ENCODE measurements at regions not wholly inside any gene's neighbourhood (a gene's known extent, or its start where the extent isn't known, plus 50 kb on each side); places are given as distances from the start of the nearest gene placed in this dataset.

GRCh38 chr4:27568952-27569319 lies 708.3 kb downstream of the STIM2 start:
- H3K4me3 ChIP-seq = no peak overlapping the region
- H3K27ac ChIP-seq = no peak overlapping the region
- ATAC-seq (ENCODE audit: low FRiP score in 2 of 2) (no peak), DNase-seq (no peak)
- TF ChIP-seq EP300 (IDR thresholded peaks at IDR 0.05) (no peak), POLR2AphosphoS5 (IDR thresholded peaks at IDR 0.05) (no peak)
- H3K36me3 ChIP-seq = no peaks in the 10 kb centered on the region
- no peaks in the 10 kb centered on the region for H3K9me3 ChIP-seq
- H3K4me1 ChIP-seq = peaks cover 0 to 6% (median 0%) of the 10 kb centered on the region in 4 donors
- 45 to 55% methylated on average over 2 of the region's 2 CpGs for WGBS, 2 donors
- no peaks in the 10 kb centered on the region for H3K27me3 ChIP-seq

- Histone ChIP-seq H3K4me1 (no peaks in the 10 kb centered on the region), H3K9me3 (no peaks in the 10 kb centered on the region), H3K36me3 (no peaks in the 10 kb centered on the region), H3K4me3 (no peak overlapping the region), H3K27ac (no peak overlapping the region), H3K27me3 (no peaks in the 10 kb centered on the region)
- DNase-seq (no peak), ATAC-seq (ENCODE audit: low FRiP score in 2 of 2) (no peak)
- WGBS, 2 donors = 69 to 91% methylated on average over 5 of the region's 5 CpGs
- TF ChIP-seq CTCF (IDR thresholded peaks at IDR 0.05) (no peak), POLR2A (IDR thresholded peaks at IDR 0.05) (no peak), POLR2AphosphoS5 (IDR thresholded peaks at IDR 0.05) (no peak), EP300 (IDR thresholded peaks at IDR 0.05) (no peak)
These were observed 714.1 kb downstream of the STIM2 start for GRCh38 chr4:27574743-27575142.

- ATAC-seq (ENCODE audit: low FRiP score in 2 of 2) (no peak), DNase-seq (no peak)
- H3K4me3 ChIP-seq = no peak overlapping the region
- WGBS, 2 donors = 95 to 96% methylated on average over 2 of the region's 2 CpGs
- H3K36me3 ChIP-seq = no peaks in the 10 kb centered on the region
- no peaks in the 10 kb centered on the region for H3K4me1 ChIP-seq
- no peaks in the 10 kb centered on the region for H3K9me3 ChIP-seq
- TF ChIP-seq POLR2A (IDR thresholded peaks at IDR 0.05) = no peak
- no peak for TF ChIP-seq CTCF (IDR thresholded peaks at IDR 0.05)
- no peak for TF ChIP-seq EP300 (IDR thresholded peaks at IDR 0.05)
- no peak for TF ChIP-seq POLR2AphosphoS5 (IDR thresholded peaks at IDR 0.05)
- H3K27ac ChIP-seq = no peak overlapping the region
- no peaks in the 10 kb centered on the region for H3K27me3 ChIP-seq
These were observed 717.3 kb downstream of the STIM2 start for GRCh38 chr4:27577951-27578350.

GRCh38 chr4:27592738-27593137 lies 732.1 kb downstream of the STIM2 start:
- H3K36me3 ChIP-seq = no peaks in the 10 kb centered on the region
- no peaks in the 10 kb centered on the region for H3K27me3 ChIP-seq
- no peak overlapping the region for H3K27ac ChIP-seq
- H3K4me1 ChIP-seq = no peaks in the 10 kb centered on the region
- TF ChIP-seq POLR2A (IDR thresholded peaks at IDR 0.05) = no peak
- TF ChIP-seq POLR2AphosphoS5 (IDR thresholded peaks at IDR 0.05) = no peak
- TF ChIP-seq EP300 (IDR thresholded peaks at IDR 0.05) = no peak
- TF ChIP-seq CTCF (IDR thresholded peaks at IDR 0.05) = no peak
- ATAC-seq (ENCODE audit: low FRiP score in 2 of 2) (no peak), DNase-seq (no peak)
- H3K4me3 ChIP-seq = no peak overlapping the region
- 57 to 58% methylated on average over 6 of the region's 6 CpGs for WGBS, 2 donors
- no peaks in the 10 kb centered on the region for H3K9me3 ChIP-seq

- Histone ChIP-seq H3K36me3 (no peaks in the 10 kb centered on the region), H3K4me3 (no peak overlapping the region), H3K4me1 (no peaks in the 10 kb centered on the region), H3K27ac (no peak overlapping the region), H3K27me3 (no peaks in the 10 kb centered on the region), H3K9me3 (no peaks in the 10 kb centered on the region)
- no peak for ATAC-seq (ENCODE audit: low FRiP score in 2 of 2)
- TF ChIP-seq CTCF (IDR thresholded peaks at IDR 0.05) (no peak), POLR2AphosphoS5 (IDR thresholded peaks at IDR 0.05) (no peak), EP300 (IDR thresholded peaks at IDR 0.05) (no peak), POLR2A (IDR thresholded peaks at IDR 0.05) (no peak)
- no peak for DNase-seq
- WGBS, 2 donors = 70 to 76% methylated on average over 5 of the region's 5 CpGs
These were observed 734.3 kb downstream of the STIM2 start for GRCh38 chr4:27594922-27595321.
